ENCODE measurements at regions not wholly inside any gene's neighbourhood (a gene's known extent, or its start where the extent isn't known, plus 50 kb on each side); places are given as distances from the start of the nearest gene placed in this dataset.

- no peak for DNase-seq
Measured at GRCh38 chr20:11101696-11102095, 427.9 kb upstream of the JAG1 start.

- no peak for DNase-seq
Measured at GRCh38 chr20:11103866-11104265, 430.1 kb upstream of the JAG1 start.

GRCh38 chr20:11108102-11108810, 434.5 kb upstream of the JAG1 start:
- no peak for DNase-seq

GRCh38 chr20:11110535-11110934, 436.7 kb upstream of the JAG1 start:
- DNase-seq = peak; percentile 82

GRCh38 chr20:11111191-11111590, 437.4 kb upstream of the JAG1 start:
- no peak for DNase-seq

GRCh38 chr20:11112832-11113231, 439.0 kb upstream of the JAG1 start:
- DNase-seq = no peak

- no peak for DNase-seq
Measured at GRCh38 chr20:11114382-11114781, 440.6 kb upstream of the JAG1 start.

- no peak for DNase-seq
Measured at GRCh38 chr20:11117808-11118528, 444.2 kb upstream of the JAG1 start.

GRCh38 chr20:11118802-11119380, 445.1 kb upstream of the JAG1 start:
- no peak for DNase-seq

GRCh38 chr20:11119573-11119972, 445.8 kb upstream of the JAG1 start:
- DNase-seq = no peak

GRCh38 chr20:11120431-11120830, 446.6 kb upstream of the JAG1 start:
- no peak for DNase-seq

GRCh38 chr20:11124849-11125505, 451.2 kb upstream of the JAG1 start:
- peak; percentile 67 for DNase-seq

GRCh38 chr20:11128220-11128718, 454.5 kb upstream of the JAG1 start:
- DNase-seq = no peak

GRCh38 chr20:11128721-11129120, 454.9 kb upstream of the JAG1 start:
- no peak for DNase-seq

GRCh38 chr20:11130554-11131166, 456.9 kb upstream of the JAG1 start:
- no peak for DNase-seq

GRCh38 chr20:11132819-11133415, 459.1 kb upstream of the JAG1 start:
- DNase-seq = no peak

GRCh38 chr20:11136691-11137090, 462.9 kb upstream of the JAG1 start:
- no peak for DNase-seq

GRCh38 chr20:11137688-11138087, 463.9 kb upstream of the JAG1 start:
- DNase-seq = no peak

GRCh38 chr20:11140359-11140758, 466.6 kb upstream of the JAG1 start:
- DNase-seq = peak; percentile 5

GRCh38 chr20:11143481-11143880, 469.7 kb upstream of the JAG1 start:
- no peak for DNase-seq

- DNase-seq = no peak
Measured at GRCh38 chr20:11144114-11144950, 470.5 kb upstream of the JAG1 start.

GRCh38 chr20:11145616-11146015, 471.8 kb upstream of the JAG1 start:
- DNase-seq = no peak
